Subcutaneous abdominal adipose tissue (tissue), 5 donors: ENCODE measurements at regions not wholly inside any gene's neighbourhood (a gene's known extent, or its start where the extent isn't known, plus 50 kb on each side); places are given as distances from the start of the nearest gene placed in this dataset.

ENCODE experiments used
- H3K27ac ChIP-seq: one replicate; pipeline ENCODE4 v1.7.0; 2013; ENCODE audit warnings: low read depth, mild to moderate bottlenecking, inconsistent platforms, low read length, moderate library complexity
- H3K27me3 ChIP-seq, 5 donors: one replicate each; pipeline ENCODE4 v1.7.0; 2013; ENCODE audit warnings: low read length in 5 of 5, inconsistent platforms in 1 of 5; ENCODE audit not compliant: control insufficient read depth in 5 of 5, insufficient read depth in 4 of 5
- H3K36me3 ChIP-seq, 5 donors: one replicate each; pipeline ENCODE4 v1.7.0; 2013; ENCODE audit warnings: low read length in 5 of 5; ENCODE audit not compliant: control insufficient read depth in 5 of 5, insufficient read depth in 5 of 5
- H3K4me1 ChIP-seq, 5 donors: one replicate each; pipeline ENCODE4 v1.7.0; 2013; ENCODE audit warnings: low read length in 5 of 5, mild to moderate bottlenecking in 3 of 5, moderate library complexity in 1 of 5; ENCODE audit not compliant: control insufficient read depth in 5 of 5, insufficient read depth in 5 of 5
- H3K4me3 ChIP-seq, 5 donors: one replicate each; pipeline ENCODE4 v1.7.0; 2013; ENCODE audit warnings: low read length in 5 of 5, low read depth in 1 of 5
- H3K9ac ChIP-seq, 5 donors: one replicate each; pipeline ENCODE4 v1.7.0; 2013; ENCODE audit warnings: low read length in 5 of 5, mild to moderate bottlenecking in 4 of 5, moderate library complexity in 3 of 5
- H3K9me3 ChIP-seq, 5 donors: one replicate each; pipeline ENCODE4 v1.7.0; 2013; ENCODE audit warnings: low read length in 5 of 5; ENCODE audit not compliant: control insufficient read depth in 5 of 5
- donor health status: healthy.
- donor health status: healthy.
- donor health status: healthy.
- donor health status: healthy.
- donor health status: healthy.

GRCh38 chr14:104387022-104388010, 192.2 kb upstream of the C14orf180 start:
- Histone ChIP-seq H3K27ac (no peak overlapping the region), H3K9ac (no peak overlapping the region), H3K27me3 (peaks cover 10 to 37% (median 15%) of the 10 kb centered on the region in 5 donors), H3K4me1 (peaks cover 0 to 37% (median 5%) of the 10 kb centered on the region in 5 donors), H3K4me3 (no peak overlapping the region), H3K36me3 (no peaks in the 10 kb centered on the region), H3K9me3 (no peaks in the 10 kb centered on the region)

- no peak overlapping the region for H3K9ac ChIP-seq
- H3K27ac ChIP-seq, result no peak overlapping the region
- H3K4me1 ChIP-seq, result peaks cover 0 to 45% (median 8%) of the 10 kb centered on the region in 5 donors
- no peaks in the 10 kb centered on the region for H3K36me3 ChIP-seq
- peaks cover 13 to 41% (median 15%) of the 10 kb centered on the region in 5 donors for H3K27me3 ChIP-seq
- H3K4me3 ChIP-seq, result no peak overlapping the region
- H3K9me3 ChIP-seq, result no peaks in the 10 kb centered on the region
These were observed 191.5 kb upstream of the C14orf180 start for GRCh38 chr14:104388011-104388521.

- H3K4me1 ChIP-seq, result peaks cover 0 to 46% (median 12%) of the 10 kb centered on the region in 5 donors
- no peaks in the 10 kb centered on the region for H3K9me3 ChIP-seq
- H3K4me3 ChIP-seq, result no peak overlapping the region
- no peaks in the 10 kb centered on the region for H3K36me3 ChIP-seq
- no peak overlapping the region for H3K27ac ChIP-seq
- H3K9ac ChIP-seq, result no peak overlapping the region
- H3K27me3 ChIP-seq, result peaks cover 8 to 38% (median 11%) of the 10 kb centered on the region in 5 donors
These were observed 190.8 kb upstream of the C14orf180 start for GRCh38 chr14:104388541-104389325.

GRCh38 chr14:104389326-104390220, 190.0 kb upstream of the C14orf180 start:
- H3K36me3 ChIP-seq, result no peaks in the 10 kb centered on the region
- no peak overlapping the region for H3K27ac ChIP-seq
- peaks cover 2 to 34% (median 9%) of the 10 kb centered on the region in 5 donors for H3K27me3 ChIP-seq
- H3K4me1 ChIP-seq, result peaks cover 0 to 47% (median 18%) of the 10 kb centered on the region in 5 donors
- no peaks in the 10 kb centered on the region for H3K9me3 ChIP-seq
- no peak overlapping the region for H3K4me3 ChIP-seq
- no peak overlapping the region for H3K9ac ChIP-seq

- peaks cover 0 to 55% (median 26%) of the 10 kb centered on the region in 5 donors for H3K4me1 ChIP-seq
These were observed 189.2 kb upstream of the C14orf180 start for GRCh38 chr14:104390221-104390931.

GRCh38 chr14:104390941-104391901, 188.3 kb upstream of the C14orf180 start:
- no peaks in the 10 kb centered on the region for H3K36me3 ChIP-seq
- H3K9me3 ChIP-seq, result peaks cover 0 to 5% (median 0%) of the 10 kb centered on the region in 5 donors
- H3K4me1 ChIP-seq, result peaks cover 0 to 64% (median 26%) of the 10 kb centered on the region in 5 donors
- H3K27ac ChIP-seq, result no peak overlapping the region
- H3K27me3 ChIP-seq, result peaks cover 4 to 34% (median 14%) of the 10 kb centered on the region in 5 donors
- H3K9ac ChIP-seq, result no peak overlapping the region
- no peak overlapping the region for H3K4me3 ChIP-seq

More at GRCh38 chr14:104390221-104390931, 189.2 kb upstream of the C14orf180 start:
- Histone ChIP-seq H3K9me3 (no peaks in the 10 kb centered on the region), H3K9ac (no peak overlapping the region), H3K27me3 (peaks cover 4 to 34% (median 8%) of the 10 kb centered on the region in 5 donors), H3K36me3 (no peaks in the 10 kb centered on the region), H3K4me3 (no peak overlapping the region), H3K27ac (no peak overlapping the region)

GRCh38 chr14:104392001-104392395, 187.6 kb upstream of the C14orf180 start:
- no peak overlapping the region for H3K27ac ChIP-seq
- peaks cover 0 to 66% (median 26%) of the 10 kb centered on the region in 5 donors for H3K4me1 ChIP-seq
- H3K36me3 ChIP-seq, result no peaks in the 10 kb centered on the region
- peaks cover 4 to 34% (median 14%) of the 10 kb centered on the region in 5 donors for H3K27me3 ChIP-seq
- no peak overlapping the region for H3K4me3 ChIP-seq
- no peak overlapping the region for H3K9ac ChIP-seq
- H3K9me3 ChIP-seq, result peaks cover 0 to 12% (median 4%) of the 10 kb centered on the region in 5 donors
